DOHH2 (cell line): ENCODE measurements at regions not wholly inside any gene's neighbourhood (a gene's known extent, or its start where the extent isn't known, plus 50 kb on each side); places are given as distances from the start of the nearest gene placed in this dataset.

ENCODE experiments used
- H3F3A ChIP-seq: fragments of 200-600 bp; sonication (generic), shearing (Covaris generic); 2 replicates; pipeline ENCODE4 v1.6.0; 2016; ENCODE audit warnings: antibody characterized with exemption, mild to moderate bottlenecking; ENCODE audit not compliant: control insufficient read depth, insufficient read depth
- H3K27ac ChIP-seq: fragments of 200-600 bp; sonication (generic); 2 replicates; pipeline ENCODE4 v1.5.1; 2014; ENCODE audit warnings: low read depth, mild to moderate bottlenecking, low read length, moderate library complexity
- H3K27me3 ChIP-seq: fragments of 200-600 bp; sonication (generic); 2 replicates; pipeline ENCODE4 v1.6.1; 2014; ENCODE audit warnings: mild to moderate bottlenecking, low read length, mixed read lengths; ENCODE audit not compliant: control insufficient read depth
- H3K36me3 ChIP-seq: fragments of 200-600 bp; sonication (generic); 2 replicates; pipeline ENCODE4 v1.6.1; 2014; ENCODE audit warnings: mild to moderate bottlenecking, low read length, moderate library complexity, mixed read lengths; ENCODE audit not compliant: control insufficient read depth
- H3K4me1 ChIP-seq: fragments of 200-600 bp; sonication (generic); 2 replicates; pipeline ENCODE4 v1.6.1; 2014; ENCODE audit warnings: mild to moderate bottlenecking, low read length, mixed read lengths; ENCODE audit not compliant: control insufficient read depth
- H3K4me2 ChIP-seq: fragments of 200-600 bp; sonication (generic); 2 replicates; pipeline ENCODE4 v1.6.0; 2014; ENCODE audit warnings: mild to moderate bottlenecking, low read length, moderate library complexity
- H3K4me3 ChIP-seq: fragments of 200-600 bp; sonication (generic); 2 replicates; pipeline ENCODE4 v1.5.1; 2014; ENCODE audit warnings: mild to moderate bottlenecking, low read length, mixed read lengths
- H3K79me2 ChIP-seq: fragments of 200-600 bp; sonication (generic); 2 replicates; pipeline ENCODE4 v1.6.1; 2014; ENCODE audit warnings: mild to moderate bottlenecking, low read length, mixed read lengths; ENCODE audit not compliant: control insufficient read depth
- H3K9me2 ChIP-seq: fragments of 200-600 bp; sonication (generic); replicated peaks from 2 replicates; pipeline ENCODE4 v1.6.1; 2014; ENCODE audit warnings: mild to moderate bottlenecking, low read length, mixed read lengths; ENCODE audit not compliant: control insufficient read depth
- H3K9me3 ChIP-seq: fragments of 200-600 bp; sonication (generic); 2 replicates; pipeline ENCODE4 v1.6.1; 2014; ENCODE audit warnings: antibody characterized with exemption, low read length, mixed read lengths; ENCODE audit not compliant: control insufficient read depth, insufficient read depth
- H4K20me1 ChIP-seq: fragments of 200-600 bp; sonication (generic); 2 replicates; pipeline ENCODE4 v1.6.0; 2014; ENCODE audit warnings: low read depth, mild to moderate bottlenecking, antibody characterized with exemption, low read length, moderate library complexity; ENCODE audit not compliant: control insufficient read depth, insufficient read depth
- CTCF ChIP-seq: fragments of 200-600 bp; sonication (generic); IDR thresholded peaks from one replicate; pipeline ENCODE4 v1.5.1; 2014; ENCODE audit warnings: antibody characterized with exemption, mild to moderate bottlenecking, low read depth, low read length; ENCODE audit not compliant: poor library complexity, severe bottlenecking
- EZH2phosphoT487 ChIP-seq: fragments of 200-600 bp; sonication (generic); IDR thresholded peaks from 2 replicates; pipeline ENCODE4 v1.6.1; 2017; ENCODE audit warnings: borderline replicate concordance, mild to moderate bottlenecking, antibody characterized with exemption, low read length, moderate library complexity, mixed read lengths

- TF ChIP-seq EZH2phosphoT487 (no peak), CTCF (no peak)
- H3F3A ChIP-seq = no peaks in the 10 kb centered on the region
- no peak overlapping the region for H3K27ac ChIP-seq
- no peaks in the 10 kb centered on the region for H3K4me1 ChIP-seq
- no peak overlapping the region for H3K4me3 ChIP-seq
- no peaks in the 10 kb centered on the region for H3K9me2 ChIP-seq
- peaks cover 21% of the 10 kb centered on the region for H3K9me3 ChIP-seq
- no peaks in the 10 kb centered on the region for H3K79me2 ChIP-seq
- no peaks in the 10 kb centered on the region for H3K36me3 ChIP-seq
- no peak overlapping the region for H3K4me2 ChIP-seq
- H4K20me1 ChIP-seq = no peaks in the 10 kb centered on the region
- H3K27me3 ChIP-seq = no peaks in the 10 kb centered on the region
These were observed 389.5 kb downstream of the TCERG1L start for GRCh38 chr10:130921911-130922440.

- no peaks in the 10 kb centered on the region for H3K79me2 ChIP-seq
- no peaks in the 10 kb centered on the region for H4K20me1 ChIP-seq
- no peaks in the 10 kb centered on the region for H3K36me3 ChIP-seq
- H3K4me2 ChIP-seq = no peak overlapping the region
- no peaks in the 10 kb centered on the region for H3K9me2 ChIP-seq
- H3K27ac ChIP-seq = no peak overlapping the region
- no peaks in the 10 kb centered on the region for H3K27me3 ChIP-seq
- H3K4me3 ChIP-seq = no peak overlapping the region
- TF ChIP-seq CTCF (no peak), EZH2phosphoT487 (no peak)
- peaks cover 21% of the 10 kb centered on the region for H3K9me3 ChIP-seq
- no peaks in the 10 kb centered on the region for H3K4me1 ChIP-seq
- H3F3A ChIP-seq = no peaks in the 10 kb centered on the region
These were observed 387.9 kb downstream of the TCERG1L start for GRCh38 chr10:130923596-130923995.

DNA sequence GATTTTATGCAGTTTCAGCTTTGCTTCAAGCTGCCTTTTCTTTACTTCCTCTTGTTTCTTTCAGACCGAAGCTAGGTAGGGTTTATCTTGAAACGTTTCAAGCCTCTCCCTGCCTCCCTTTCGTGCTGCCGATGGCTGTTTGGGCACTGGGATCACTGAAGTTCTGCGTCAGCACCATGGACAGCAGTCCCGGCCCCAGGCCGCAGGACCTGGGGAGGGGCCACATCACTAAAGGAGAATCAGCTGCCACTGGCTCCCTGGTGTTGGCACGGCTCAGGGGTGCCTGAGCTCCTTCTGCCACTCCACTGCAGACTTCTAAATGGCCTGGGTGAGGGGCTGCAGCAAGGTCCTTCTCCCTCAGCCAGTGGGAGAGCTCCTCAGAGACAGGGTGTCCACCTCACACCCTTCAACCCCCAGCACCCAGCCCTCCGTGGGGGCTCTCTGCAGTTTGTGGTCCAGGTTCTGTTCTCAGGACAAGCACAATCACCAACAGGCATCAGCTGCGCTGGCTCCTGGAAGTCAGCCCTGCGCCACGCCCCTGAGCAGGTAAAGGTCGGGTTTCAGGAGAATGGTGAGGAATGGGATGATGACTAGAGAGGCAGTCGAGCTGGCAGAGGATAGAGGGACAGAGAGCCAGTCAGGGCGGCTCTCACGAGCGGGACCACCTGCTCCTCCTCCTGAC is 387.2 kb downstream of the TCERG1L start:
- peaks cover 21% of the 10 kb centered on the region for H3K9me3 ChIP-seq
- no peaks in the 10 kb centered on the region for H3K9me2 ChIP-seq
- H3F3A ChIP-seq = no peaks in the 10 kb centered on the region
- H4K20me1 ChIP-seq = no peaks in the 10 kb centered on the region
- no peak for TF ChIP-seq EZH2phosphoT487
- no peak for TF ChIP-seq CTCF
- H3K36me3 ChIP-seq = no peaks in the 10 kb centered on the region
- no peaks in the 10 kb centered on the region for H3K27me3 ChIP-seq
- H3K79me2 ChIP-seq = no peaks in the 10 kb centered on the region
- no peak overlapping the region for H3K4me3 ChIP-seq
- H3K27ac ChIP-seq = no peak overlapping the region
- H3K4me2 ChIP-seq = no peak overlapping the region
- H3K4me1 ChIP-seq = no peaks in the 10 kb centered on the region
